GM18907 (cell line): ENCODE measurements at regions not wholly inside any gene's neighbourhood (a gene's known extent, or its start where the extent isn't known, plus 50 kb on each side); places are given as distances from the start of the nearest gene placed in this dataset.

Source experiments
- ATAC-seq: cut with Tn5 transposase; IDR thresholded peaks from one replicate; pipeline ENCODE4 v1.9.1; 2021; ENCODE audit warnings: mild to moderate bottlenecking, moderate library complexity; ENCODE audit not compliant: unreplicated experiment

DNA sequence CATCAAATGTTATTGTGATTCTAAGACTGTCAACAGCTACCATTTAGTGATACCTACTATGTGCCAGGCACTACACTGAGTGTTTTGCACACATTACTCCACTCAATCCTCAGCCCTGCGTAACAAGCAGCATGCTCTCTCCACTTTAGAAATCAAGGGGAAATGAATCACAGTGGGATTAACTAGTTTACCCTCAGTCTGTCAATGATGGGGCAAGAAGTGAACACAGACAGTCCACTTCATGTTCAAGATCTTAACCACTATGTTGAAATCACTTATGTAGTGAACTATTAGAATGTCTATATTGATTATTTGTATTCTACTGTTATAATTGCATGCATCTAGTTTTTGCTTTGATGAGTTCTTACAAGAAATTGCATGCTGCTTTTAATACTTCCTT is 165.3 kb downstream of the LTN1 start:
- ATAC-seq, result no peak

GRCh38 chr21:28826569-28826968 is 166.1 kb downstream of the LTN1 start:
- no peak for ATAC-seq

GRCh38 chr21:28826021-28826420 is 166.7 kb downstream of the LTN1 start:
- ATAC-seq, result no peak

- no peak for ATAC-seq
Measured at GRCh38 chr21:28823429-28823828, 169.2 kb downstream of the LTN1 start.

DNA sequence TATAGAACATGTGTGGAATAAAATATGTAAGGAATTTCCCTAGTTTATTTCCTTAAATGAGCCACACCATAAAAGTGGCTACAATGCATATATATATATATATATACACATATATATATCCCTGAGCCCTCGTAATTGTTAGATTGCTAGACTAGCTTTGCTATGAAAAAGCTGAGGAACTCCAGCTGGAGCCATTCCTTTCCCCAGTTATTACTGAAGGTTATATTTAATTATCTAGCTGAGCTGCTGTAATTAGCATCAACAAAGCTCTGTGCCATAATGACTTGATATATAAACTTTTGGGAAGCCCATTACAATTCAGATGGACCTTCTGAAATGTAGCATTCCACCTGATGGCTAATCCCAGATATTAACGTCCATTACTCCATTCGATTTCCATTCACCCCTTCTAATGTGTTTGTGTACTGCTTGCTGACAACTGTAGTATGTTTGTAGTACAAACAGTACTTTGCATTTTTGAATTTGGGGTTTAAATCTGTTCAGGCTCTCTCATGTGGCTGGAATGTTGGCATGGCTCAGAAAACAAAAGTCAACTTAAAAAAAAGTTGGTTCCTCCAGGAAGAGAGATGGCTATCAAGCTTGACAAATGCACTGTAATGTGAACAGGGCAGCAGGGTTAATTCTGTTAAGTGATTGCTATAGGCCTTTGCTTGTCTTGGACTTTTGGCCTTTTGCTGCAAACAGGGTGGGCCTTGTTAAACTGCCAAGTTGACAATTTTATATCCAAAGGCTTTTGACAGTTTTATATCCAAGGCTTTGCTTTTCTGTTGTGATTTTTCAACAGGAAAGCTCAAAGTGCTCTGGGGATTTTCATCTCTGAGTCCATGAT is 170.0 kb downstream of the LTN1 start:
- no peak for ATAC-seq

DNA sequence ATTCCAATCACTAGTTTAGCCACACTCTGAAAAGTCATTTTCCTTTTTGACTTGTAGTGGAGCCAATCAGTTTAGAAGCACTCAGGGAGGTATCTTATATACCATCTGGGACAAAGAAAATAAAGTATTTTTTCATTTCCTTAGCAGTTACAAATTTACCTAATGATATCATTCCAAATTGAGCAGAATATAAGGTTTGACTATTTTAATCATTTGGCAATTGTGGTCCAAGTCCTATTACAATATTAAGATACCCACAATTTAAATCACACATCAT is 170.6 kb downstream of the LTN1 start:
- ATAC-seq, result no peak

GRCh38 chr21:28821276-28822122 is 171.2 kb downstream of the LTN1 start:
- ATAC-seq, result no peak

- ATAC-seq, result no peak
Measured at GRCh38 chr21:28818663-28819278, 173.9 kb downstream of the LTN1 start.

GRCh38 chr21:28817871-28818270 is 174.8 kb downstream of the LTN1 start:
- ATAC-seq, result no peak

DNA sequence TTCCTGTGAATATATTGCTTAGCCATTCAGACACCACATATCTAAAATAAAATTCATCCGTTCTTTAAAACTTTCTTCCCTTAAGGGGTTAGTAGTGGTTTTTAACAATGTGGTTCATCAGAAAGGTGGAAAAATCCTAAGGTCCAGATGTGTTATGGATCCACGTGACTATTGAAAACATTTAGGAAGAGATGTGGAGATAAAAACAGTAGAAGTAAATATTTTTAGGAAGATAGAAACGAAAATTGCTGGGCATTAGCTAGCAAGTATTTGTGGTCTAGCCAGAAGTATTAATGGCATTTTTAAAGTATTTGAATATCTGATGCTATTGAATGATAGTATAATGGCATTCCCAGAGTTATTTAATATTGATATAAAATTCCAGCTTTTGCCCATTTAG is 180.8 kb downstream of the LTN1 start:
- no peak for ATAC-seq

GRCh38 chr21:28810826-28811524 is 181.7 kb downstream of the LTN1 start:
- ATAC-seq, result no peak

DNA sequence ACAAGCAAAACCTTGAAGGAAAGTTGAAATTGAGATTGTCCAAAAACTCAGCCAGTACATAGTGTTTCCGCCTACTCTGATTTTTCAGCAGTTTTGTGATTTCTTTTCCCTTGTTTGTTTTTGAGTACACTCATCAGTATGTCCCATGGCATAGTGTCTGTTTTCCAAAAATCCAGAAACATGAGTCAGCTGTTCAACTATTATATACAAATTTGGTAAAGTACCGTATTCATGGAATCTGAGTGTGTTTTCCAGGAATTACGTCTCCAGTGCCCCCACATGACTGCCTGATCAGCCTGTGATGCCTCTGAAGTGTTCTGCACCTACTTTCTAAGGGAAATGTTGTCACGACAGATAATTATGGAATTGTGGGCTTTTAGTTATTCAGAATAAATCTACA is 186.8 kb downstream of the LTN1 start:
- ATAC-seq, result no peak

- no peak for ATAC-seq
Measured at GRCh38 chr21:28804089-28804670, 188.5 kb downstream of the LTN1 start.

GRCh38 chr21:28801906-28802305 is 190.8 kb downstream of the LTN1 start:
- ATAC-seq, result no peak

GRCh38 chr21:28799926-28800325 is 192.8 kb downstream of the LTN1 start:
- ATAC-seq, result no peak

- no peak for ATAC-seq
Measured at GRCh38 chr21:28798798-28799197, 193.9 kb downstream of the LTN1 start.

DNA sequence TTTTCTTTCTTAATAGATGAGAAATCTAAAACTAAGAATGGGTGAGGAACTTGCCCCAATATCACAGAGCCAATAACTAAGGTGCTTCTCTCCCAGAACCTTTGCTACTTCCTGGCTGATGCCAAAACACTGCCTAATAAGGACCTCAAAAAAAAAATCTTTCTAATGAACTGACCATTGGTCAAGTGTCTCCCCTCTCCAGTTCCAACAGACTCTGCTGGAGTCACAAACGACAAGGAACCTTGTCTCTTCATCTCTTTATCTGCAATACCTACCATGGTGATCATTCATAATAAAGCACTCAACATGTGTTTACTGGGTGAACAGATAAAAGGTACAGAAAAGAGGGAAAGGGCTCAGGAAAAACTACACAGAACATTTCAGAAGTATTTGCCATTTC is 197.4 kb downstream of the LTN1 start:
- ATAC-seq, result no peak

DNA sequence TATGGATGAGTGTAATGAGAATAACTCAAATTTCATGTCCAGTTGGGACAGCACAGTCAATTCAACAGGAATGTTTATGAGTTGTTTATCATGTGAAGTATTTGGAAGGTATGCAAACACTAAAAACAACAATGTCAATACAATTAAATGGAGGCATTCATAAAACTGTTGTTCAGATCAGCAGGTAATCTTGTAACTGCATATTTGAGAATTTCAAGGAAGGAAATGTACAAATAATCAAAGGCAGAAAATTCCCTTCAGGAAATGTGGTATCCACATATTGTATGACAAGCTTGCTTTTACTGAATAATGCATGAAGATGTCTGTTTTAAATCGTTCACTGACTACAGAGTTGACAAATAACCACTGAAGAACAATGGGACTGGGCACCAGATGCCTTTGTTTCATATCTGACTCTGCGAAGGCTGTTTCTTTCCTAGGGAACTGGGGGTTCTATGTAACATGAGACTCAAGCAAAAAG is 198.3 kb downstream of the LTN1 start:
- ATAC-seq, result no peak

DNA sequence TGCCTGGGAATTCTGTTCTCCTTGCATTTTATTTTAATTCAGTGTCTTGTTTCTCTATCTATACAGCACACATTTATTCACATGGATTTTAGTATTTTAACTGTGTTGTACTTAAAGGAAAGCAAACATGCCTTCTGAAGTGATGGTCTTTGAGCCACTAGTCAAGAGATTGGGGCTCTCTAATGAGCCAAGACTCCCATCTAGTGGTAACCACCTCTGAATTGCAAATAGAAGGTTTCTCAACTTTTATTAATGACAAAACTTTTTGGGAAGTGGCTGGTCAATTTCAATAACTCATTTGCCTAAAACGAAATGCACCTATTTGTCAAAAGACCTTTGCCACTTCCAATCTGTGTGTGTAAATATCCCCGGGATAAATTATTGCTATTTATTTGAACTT is 199.6 kb downstream of the LTN1 start:
- ATAC-seq, result no peak

DNA sequence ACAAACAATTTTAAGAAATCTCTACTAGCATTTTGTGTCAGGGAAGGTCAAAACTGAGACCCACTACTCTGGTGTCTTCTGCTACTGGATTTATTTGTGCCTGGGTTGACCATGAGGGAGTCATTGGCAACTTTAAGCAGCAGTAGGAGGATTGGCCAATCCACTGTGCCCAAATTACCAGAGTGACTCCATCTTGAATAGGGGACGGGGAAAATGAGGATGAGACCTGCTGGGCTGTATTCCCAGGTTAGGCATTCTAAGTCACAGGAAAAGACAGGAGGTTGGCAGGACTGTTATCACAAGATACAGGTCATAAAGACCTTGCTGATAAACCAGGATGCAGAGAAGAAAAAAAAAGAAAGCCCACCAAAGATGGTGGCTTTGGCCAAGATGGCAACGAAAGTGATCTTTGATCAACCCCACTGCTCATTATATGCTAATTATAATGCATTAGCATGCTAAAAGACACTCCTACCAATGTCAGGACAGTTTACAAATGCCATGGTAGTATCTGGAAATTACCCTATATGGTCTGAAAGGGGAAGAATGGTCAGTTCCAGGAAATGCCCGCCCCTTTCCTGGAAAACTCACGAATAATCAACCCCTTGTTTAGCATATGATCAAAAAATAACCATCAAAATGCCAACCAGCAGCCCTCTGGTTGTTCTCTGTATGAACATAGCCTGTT is 200.9 kb downstream of the LTN1 start:
- ATAC-seq, result no peak
